Spleen (tissue), 7 donors: ENCODE measurements at regions not wholly inside any gene's neighbourhood (a gene's known extent, or its start where the extent isn't known, plus 50 kb on each side); places are given as distances from the start of the nearest gene placed in this dataset.

Experiments used
- POLR2A ChIP-seq, 3 donors: fragments of 450-650 bp; IDR thresholded peaks; one replicate each; pipeline ENCODE4 v1.5.1; 2017; ENCODE audit warnings: antibody characterized with exemption in 3 of 3, mild to moderate bottlenecking in 1 of 3
- POLR2AphosphoS5 ChIP-seq, 3 donors: sonication (generic); formaldehyde crosslinking; IDR thresholded peaks; one replicate each; pipeline ENCODE4 v1.5.1; 2017; ENCODE audit warnings: antibody characterized with exemption in 3 of 3
- TF ChIP-seq, protein P1 (sequence below), 11 experiments: fragments of 200-600 bp in 7 of 11; fragments of 450-650 bp in 4 of 11; sonication (generic) in 4 of 11; IDR thresholded peaks in 8 of 11; conservative IDR thresholded peaks in 3 of 11; 1 replicate in 7 of 11; 2 replicates in 4 of 11; pipeline versions ENCODE4 v1.4.0 to v1.8.0; 2016 to 2021; ENCODE audit warnings: antibody characterized with exemption in 11 of 11, inconsistent platforms in 4 of 11, mild to moderate bottlenecking in 1 of 11
- donor health status: DM: no; HTN: no; CAD: no; lungs with moderate emphysema.
- donor health status: DM: no; HTN: no; CAD: no.
- donor health status: DM: no; HTN: no; CAD: no.

DNA sequence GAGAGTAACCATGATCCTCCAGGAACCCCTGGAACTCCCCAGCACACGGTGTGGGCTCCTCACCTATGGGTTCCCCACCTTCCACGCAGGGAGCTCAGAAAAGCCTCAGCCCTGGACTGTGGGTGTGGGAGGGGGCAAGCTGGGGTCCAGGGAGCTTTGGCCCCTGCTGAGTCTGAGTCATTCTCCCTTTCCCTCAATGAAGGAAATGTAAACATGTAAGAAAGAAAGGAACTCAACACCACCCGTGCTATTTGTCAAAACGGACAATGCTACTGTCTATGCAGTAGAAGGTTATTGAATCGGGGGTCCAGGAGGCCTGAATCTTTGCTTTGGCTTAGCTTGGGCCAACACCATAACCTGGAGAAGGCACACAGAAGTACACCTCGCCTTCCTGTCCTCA lies 222.8 kb downstream of the PMP22 start:
- TF ChIP-seq, protein P1, sequence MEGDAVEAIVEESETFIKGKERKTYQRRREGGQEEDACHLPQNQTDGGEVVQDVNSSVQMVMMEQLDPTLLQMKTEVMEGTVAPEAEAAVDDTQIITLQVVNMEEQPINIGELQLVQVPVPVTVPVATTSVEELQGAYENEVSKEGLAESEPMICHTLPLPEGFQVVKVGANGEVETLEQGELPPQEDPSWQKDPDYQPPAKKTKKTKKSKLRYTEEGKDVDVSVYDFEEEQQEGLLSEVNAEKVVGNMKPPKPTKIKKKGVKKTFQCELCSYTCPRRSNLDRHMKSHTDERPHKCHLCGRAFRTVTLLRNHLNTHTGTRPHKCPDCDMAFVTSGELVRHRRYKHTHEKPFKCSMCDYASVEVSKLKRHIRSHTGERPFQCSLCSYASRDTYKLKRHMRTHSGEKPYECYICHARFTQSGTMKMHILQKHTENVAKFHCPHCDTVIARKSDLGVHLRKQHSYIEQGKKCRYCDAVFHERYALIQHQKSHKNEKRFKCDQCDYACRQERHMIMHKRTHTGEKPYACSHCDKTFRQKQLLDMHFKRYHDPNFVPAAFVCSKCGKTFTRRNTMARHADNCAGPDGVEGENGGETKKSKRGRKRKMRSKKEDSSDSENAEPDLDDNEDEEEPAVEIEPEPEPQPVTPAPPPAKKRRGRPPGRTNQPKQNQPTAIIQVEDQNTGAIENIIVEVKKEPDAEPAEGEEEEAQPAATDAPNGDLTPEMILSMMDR (IDR thresholded peaks at IDR 0.05 in 8 of 11, conservative IDR thresholded peaks at IDR 0.05 in 3 of 11), result no peak
- TF ChIP-seq POLR2A (IDR thresholded peaks at IDR 0.05), result no peak
- no peak for TF ChIP-seq POLR2AphosphoS5 (IDR thresholded peaks at IDR 0.05)
